LoVo (cell line): ENCODE measurements at regions not wholly inside any gene's neighbourhood (a gene's known extent, or its start where the extent isn't known, plus 50 kb on each side); places are given as distances from the start of the nearest gene placed in this dataset.

Experiments used
- DNase-seq: peaks from one replicate; pipeline ENCODE4 v3.0.0-alpha.2; 2016; ENCODE audit warnings: low spot score

DNA sequence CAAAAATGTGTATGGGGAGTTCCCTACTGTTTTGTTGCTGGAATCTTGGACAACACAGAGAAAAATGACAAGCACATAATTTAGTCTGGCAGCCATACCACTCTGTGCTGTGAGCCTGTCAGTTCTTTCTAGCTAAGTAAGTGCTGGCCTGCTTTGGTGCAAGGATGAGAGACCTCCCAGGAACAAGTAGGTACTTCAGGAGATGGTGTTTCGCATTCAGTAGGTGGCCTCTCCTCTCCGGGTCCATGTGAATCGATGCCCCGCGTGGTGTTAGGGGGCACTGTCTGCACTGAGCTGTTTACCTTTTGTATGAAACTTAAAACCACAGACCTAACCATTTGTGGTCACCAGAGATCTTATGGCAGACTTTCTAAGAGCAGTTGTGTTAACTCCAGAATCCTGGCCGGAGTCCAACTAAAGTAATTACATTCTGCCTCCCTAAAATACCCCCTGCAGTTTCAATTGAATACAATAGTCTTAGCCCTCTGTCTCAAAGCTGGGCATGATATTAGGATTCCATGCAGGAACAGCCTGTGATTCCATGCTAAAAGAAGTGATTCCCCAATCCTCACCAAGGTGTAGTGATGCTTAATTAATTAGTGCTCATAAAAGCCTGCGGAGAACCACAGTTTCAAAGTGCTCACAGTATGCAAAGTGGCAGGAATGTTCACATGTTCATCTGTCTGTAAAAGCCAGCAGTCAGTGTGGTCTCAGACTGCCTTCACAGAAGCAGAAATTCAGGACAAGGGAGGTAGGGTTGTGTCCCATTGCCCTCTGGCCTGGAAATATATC is 64.2 kb downstream of the LLPH start:
- DNase-seq, result peak; percentile 51

DNA sequence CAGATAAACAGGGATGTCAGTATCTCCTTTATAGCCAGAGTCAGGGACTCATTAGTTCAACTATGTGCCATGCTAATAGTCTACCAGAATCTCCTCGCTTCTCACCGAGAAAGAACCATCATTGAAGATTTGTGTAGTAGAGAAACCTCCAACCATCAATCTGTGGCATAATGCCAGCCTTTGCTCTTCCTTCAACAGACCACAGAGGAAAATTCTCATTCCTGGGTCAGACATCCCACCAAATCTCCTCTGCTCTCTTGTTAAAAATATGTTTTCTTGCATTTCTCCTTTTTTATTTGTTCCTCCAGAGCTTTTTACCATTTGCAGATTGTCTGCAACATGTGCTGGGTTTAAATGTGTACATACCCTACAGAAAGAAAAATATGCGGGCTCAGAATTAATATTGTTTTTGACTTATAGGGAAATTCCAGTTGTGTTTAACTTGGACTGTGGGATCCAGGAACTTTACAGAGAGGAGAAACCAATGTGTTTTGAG is 64.9 kb downstream of the LLPH start:
- no peak for DNase-seq

DNA sequence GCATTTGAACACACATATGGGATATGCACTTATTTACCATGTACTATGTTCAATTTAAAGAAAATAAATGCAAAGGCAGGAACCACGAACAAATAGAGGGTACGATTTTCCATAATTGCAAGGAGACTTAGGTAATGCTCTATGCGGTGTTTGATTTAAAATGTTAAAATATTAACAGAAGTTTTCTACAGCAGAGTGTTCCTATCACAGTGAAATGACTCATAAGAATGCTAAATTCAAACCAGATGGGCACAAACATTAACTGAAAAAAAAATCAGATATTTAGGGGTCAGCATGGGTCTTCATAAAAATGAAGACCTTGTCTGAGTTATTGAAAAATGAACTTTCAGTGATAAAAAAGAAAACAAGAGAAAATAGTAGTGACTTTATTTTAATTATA is 65.4 kb downstream of the LLPH start:
- no peak for DNase-seq

DNA sequence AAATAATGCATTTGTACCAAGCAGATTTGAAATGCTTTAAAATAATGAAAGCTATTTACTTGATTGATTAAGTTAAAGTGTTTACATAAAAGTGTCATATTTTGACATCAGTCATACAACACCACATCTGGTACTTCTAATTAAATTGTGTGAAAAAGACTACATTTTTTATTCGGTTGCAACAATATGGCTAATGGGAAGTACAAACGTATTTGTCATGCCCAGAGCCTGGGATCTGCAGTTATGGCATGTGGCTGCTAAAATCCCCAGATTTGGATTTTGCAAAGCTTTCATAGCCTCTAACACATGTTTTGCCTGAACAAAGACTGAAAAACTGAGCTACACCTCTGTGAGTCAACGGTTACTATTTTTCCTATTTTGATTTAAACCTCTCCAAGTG is 66.6 kb downstream of the LLPH start:
- no peak for DNase-seq

DNA sequence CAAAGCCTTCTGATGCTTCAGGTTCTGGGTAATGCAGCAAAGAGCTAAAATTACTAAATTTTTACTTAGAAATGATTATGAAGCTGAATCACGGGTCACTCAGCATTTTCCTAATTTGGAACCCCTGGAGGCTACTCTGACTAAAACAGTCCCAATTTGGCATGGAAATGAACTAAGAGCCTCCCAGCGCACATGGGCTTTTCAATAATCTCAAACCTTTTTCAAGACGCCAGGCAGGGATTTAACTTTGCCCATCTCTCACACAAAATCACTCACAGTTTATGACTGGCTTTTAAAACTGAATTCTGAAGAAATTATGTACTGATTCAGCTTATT is 68.3 kb downstream of the LLPH start:
- DNase-seq, result no peak

DNA sequence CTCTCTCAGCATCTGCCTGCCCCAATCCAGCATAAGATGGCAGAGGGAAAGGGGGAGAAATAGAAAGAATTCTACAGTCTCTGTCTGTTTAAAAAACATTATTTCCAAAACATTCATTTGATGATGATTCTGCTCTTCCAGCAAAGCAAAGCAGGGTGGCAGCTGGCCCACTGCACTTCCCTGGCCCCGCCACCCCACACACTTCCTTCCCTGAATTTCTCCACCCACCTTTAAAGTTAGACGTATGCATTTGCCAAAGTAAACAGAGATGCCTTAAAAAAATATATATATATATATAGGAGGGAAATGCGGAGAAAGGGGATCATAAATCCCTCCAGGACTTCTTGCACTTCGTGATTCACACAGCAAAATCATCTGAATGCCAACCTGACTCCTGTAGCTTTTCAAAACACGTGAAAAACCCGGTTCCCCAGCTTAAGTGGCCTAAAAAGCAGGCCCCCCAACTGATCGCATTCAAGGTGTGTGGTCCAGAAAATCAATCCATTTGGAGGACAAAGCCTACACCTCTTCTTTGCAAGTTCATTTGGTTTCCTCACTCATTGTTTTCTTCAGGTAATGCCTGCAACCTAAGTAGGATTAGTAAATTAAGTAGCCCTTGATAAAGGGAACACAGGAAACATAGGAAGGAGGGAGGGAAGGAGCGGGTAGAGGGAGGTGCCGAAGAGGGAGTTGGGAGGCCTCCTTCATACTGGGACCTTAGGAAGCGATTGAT is 68.8 kb downstream of the LLPH start:
- DNase-seq, result no peak

DNA sequence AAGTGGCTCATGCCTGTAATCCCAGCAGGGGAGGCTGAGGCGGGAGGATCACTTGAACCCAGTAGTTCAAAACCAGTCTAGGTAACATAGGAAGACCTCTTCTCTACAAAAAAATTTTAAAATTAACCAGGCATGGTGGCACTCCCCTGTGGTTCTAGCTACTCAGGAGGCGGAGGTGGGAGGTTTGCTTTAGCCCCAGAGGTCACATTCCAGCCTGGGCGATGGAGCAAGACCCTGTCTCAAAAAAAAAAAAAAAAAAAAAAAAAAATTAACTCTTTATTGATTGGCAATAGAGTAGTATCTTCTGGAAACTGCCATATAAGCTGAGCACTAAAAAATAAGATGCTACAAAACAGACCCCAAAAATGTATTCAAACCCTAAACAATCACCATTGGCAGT is 69.5 kb downstream of the LLPH start:
- no peak for DNase-seq

DNA sequence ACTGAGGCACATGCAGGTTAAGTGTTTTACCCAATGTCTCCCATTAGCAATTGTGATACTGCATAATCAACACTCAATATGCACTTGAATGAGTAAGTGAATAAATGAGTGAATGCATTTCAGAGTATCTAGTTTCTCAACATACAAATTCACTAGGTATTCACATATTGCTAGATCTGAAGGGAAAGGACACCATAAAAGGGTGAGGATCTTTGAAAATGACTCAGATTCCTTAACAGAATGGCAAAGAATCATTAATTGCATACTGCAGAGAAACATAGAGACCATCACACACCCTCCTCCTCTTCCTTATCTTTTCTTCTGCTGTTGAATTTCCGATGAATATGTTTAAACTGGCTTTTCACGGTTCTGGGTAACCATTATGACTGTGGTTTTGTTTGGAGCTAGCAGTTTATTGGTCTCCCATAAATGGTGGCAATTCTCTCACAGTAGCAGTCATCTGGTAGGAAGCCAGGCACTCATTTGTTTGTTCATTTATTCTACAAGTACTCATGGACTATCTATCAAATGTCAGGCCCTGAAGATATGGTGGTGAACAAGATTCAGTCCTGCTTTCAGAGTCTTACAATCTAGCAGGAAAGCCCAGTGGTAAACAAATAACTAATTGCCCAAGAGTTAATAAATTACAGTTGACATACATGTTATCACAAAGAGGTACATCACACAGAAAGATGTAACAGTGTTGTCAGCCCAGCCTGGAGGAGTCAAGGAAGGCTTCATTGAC is 70.2 kb downstream of the LLPH start:
- DNase-seq, result no peak

DNA sequence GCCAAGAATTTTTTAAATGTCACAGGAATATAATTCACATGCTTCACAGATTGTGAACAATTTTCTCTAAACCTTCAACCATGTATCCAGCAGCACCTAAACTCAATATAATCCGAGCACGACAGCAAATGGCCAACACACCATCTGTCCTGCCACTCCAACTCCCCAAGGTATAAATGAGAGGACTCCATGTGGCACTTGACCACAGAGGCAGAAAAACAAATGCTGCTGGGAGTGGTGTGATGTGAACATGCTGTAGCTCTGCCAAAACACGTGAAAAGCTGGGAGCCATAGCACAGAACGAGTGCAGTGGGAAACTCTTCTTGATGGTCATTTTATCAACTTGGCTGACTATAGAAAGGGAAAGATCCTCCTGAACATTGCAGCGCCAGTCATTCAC is 70.9 kb downstream of the LLPH start:
- no peak for DNase-seq

DNA sequence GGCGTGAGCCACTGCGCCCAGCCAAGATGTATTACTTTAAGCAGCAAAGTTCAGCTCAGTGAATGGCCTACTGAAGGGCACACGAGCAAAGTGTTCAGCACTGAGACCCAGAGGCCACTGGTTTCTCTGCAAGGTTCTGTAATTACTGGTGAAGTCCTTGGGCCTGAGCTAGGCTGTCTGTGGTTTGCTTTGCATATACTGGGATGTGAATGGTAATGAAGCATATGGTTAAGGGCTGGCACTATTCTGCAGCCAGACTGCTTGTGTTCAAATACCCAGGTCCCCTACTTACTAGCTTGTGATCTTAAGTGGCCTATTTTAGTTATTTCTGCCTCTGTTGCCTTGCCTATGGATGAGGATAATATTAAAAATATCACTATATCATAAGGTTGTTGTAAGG is 72.0 kb downstream of the LLPH start:
- DNase-seq, result no peak

DNA sequence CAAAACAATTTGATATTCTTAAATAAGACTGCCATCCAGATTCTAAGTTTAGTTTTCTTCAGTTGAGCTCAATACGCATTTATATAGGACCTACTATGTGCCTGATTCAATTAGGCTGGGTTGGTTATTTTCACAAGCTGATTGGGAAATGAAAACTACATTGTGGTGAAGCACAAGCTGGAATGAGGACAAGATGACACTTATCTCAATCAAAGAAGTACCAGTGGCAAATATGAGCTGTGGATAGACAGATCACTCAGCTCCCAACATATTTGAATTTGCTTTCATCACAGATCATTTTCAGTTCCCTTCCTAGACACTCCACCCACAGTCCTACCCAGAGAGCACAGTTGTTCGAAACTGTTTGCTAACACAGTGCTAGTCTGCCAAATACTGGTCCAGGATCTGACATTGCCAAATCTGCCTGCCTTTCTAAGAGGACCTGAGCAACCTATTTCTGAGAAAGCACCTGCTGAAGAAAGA is 74.7 kb downstream of the LLPH start:
- no peak for DNase-seq

DNA sequence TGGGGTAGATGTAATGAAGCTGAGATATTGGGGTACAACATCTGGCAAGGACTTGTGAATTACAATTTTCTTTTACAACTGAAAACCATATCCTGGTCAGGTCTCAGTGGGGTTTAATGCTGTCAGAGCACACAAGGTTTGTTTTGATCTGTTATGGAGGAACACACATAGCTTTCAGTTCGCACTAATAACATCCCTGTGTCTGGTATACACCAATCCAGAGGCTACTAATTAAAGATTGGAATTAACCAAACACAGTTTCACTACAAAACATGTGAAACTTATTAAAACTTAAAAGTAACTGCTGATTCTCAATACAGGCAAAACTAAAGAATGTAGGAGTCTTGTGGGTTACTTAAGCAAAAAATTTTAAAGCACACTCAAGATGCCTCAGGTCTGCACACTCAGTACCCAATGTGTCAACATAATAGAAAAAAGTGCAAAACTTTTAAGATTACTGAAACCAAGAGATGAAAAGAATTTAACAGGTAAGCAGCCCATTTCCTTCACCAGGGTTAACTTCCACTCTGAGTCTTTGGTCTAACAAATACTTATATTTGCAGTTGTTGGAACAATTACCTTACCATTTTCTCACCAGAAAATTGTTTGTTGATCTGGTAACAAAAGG is 77.4 kb downstream of the LLPH start:
- no peak for DNase-seq

DNA sequence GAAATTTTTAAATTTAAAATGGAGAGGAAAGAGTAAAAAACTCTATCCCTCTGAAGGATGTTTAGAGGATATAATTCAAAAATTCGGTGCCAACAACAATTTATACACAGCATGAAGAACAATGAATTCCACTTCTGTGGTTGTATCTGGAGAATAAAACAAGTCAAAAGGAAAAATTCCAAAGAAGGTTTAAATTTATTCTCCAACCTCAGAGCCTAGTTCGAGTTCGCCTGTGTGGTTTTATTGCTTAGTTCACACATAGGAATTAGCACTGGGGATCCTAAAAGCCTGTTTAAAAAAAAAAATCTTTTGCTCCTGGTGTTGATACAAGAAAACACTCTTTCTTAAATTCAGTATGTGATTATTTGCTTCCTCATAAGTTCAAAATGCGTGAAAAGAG is 79.2 kb downstream of the LLPH start:
- DNase-seq, result no peak

DNA sequence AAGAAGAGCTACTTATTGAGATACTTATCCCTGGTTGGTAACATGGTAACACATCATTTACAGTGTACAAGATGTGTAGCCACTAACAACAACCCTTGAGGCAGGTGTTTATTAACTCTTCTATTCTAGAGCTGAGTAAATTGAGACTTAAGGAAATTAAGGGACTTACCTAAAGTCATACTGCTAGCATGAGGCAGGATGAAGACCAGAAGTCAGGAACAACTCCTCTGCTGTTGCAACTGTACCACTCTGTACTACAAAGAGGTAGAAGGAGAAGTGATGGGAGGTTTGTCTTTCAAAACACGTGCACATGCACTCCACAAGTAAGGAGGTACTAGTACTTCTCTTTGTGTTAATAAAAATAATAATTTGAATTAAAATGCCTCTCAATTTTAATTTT is 79.9 kb downstream of the LLPH start:
- DNase-seq, result no peak

DNA sequence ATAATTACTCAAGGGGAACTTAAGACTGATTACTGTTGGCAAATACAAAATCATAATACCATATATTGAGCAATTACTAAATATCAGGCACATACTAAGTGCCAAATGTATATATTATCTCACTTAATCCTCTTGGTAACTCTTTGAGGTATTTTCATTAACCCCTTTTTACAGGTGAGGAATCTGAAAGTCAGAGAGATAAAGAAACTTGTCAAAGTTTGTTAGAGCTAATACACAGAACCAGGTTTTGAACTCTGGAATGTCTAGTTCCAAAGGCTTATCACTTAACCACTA is 80.3 kb downstream of the LLPH start:
- no peak for DNase-seq

DNA sequence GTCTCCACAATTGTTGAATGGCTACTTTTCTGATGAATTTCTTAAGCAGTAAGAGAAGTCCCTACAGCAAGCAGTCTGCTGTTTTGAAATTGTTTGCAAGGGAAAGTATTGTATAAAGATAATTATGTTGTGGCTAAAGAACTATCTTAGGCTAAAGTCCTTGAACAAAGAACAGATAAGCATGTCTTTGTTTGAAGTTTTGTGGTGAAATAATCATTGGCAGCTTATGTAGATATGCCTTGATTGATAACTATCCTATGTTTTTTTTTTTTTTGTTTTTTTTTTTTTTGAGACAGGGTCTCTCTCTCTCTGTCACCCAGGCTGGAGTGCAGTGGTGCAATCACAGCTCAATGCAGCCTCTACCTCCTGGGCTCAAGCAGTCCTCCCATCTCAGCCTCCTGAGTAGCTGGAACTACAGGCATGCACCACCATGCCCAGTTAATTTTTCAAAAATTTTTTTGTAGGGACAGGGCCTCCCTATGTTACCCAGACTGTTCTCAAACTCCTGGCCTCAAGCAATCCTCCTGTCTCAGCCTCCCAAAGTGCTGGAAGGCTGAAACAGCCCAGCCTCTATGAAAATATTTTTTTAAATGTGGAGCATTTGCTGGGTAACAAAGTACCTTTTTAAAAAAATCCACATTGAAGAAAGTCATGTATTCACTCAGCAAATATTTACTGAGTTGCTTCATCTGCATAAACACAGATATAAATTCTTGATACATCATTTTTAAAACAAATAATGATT is 80.8 kb downstream of the LLPH start:
- no peak for DNase-seq

DNA sequence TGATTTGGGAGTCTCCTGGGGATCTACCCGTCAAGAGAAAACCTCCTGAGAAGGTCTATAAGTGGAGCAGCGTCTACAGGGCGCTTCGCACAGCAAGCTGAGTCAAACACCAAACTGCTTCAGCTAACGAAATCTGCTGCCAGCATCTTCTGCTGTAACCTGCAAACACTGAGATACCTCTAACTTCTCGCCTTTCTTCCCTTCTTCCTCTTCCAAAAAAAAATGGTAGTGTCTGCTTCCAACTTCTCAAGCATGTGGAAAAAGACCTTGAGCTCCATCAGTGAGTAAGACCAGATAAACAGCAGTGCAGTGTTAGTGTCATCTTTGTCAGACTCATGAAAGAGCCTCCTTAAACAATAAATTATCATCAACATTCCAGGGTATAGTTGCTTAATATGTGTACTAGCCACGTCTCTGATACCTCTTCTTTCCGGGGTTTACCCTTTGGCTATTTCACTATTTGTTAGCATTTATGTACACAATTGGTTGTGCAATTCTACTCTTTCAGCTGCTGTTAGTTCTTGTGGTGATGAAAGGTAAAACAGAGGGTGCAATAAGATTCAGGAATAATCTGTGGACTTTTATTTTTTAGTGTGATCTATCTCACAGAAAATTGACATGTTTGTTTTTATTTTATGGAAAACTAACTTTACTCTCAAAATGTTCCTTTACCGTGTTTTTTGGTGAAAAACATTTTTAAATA is 81.6 kb downstream of the LLPH start:
- DNase-seq, result no peak

DNA sequence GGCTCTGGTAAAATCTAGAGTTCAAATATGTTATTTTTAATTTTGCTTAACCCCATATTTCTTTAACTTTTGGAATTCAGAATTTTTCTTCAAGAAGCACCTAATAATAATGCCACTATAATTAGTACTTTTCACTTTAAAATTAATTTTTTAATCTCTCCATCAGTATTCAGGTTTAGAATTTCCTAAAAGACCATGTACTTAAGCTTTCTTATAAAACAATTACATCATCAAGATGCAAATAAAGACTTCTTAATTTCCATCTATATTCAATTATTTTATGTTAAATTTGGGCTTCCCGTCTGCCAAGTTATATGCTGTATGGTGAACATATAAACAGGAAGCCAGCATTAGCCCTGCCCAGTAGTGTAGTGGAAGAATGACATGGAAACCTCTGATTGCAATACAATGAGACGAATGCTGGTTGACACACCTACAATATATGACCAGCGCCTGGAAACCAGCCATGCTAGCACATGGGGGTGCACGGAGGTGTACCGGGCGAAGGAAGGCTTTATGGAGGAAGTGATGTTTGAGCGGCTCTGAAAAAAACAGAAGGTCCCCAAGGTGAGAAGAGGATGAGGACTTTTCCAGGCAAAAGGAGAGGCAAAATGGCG is 82.2 kb downstream of the LLPH start:
- DNase-seq, result no peak

DNA sequence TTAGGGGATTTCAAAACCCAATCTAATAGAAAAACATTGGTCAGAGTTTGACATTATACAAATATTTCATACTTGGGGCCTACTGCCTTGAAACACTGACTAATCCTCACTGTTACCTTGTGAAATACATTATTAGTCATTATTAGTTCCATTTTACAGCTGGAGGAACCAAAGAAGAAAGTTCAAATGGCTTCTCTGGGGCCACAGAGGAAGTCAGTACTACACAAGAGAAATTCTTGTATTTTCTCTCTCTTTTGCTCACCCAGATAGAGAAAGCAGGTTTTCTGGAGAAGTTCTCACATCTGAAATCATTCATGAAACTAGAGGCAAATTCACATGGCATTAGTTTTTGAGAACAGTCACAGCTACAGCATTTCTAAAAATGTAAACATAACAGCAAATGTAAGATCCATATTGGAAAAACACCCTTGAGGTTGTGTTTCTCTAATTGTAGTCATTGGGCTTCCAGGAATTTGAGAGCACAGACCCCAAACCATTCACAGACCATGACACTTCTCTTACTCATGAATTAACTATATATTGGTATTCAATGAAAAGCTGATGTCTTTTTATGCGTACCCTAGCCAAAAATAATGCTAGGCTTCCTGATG is 83.0 kb downstream of the LLPH start:
- no peak for DNase-seq

DNA sequence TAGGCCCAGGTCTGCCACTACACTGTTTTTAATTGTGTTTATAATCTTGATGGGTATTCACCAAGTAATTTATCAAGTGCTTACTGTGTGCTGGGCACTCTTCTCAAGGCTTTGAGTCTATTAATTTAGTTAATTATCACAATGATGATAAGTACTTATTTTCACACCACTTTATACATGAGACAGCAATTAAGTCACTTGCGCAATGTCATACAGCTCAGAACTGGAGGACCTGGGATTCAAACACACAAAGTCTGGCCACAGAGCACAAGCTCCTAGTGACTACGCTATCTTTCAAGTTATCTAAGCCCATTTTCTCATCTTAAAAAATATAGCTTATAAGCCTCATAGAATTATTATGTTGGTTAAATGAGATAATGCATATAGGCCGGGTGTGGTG is 85.0 kb downstream of the LLPH start:
- DNase-seq, result no peak
